MM.1S (cell line): ENCODE measurements at regions not wholly inside any gene's neighbourhood (a gene's known extent, or its start where the extent isn't known, plus 50 kb on each side); places are given as distances from the start of the nearest gene placed in this dataset.

Experiments used
- EZH2 ChIP-seq: fragments of 300-600 bp; sonication (generic); optimal IDR thresholded peaks from 2 replicates; pipeline ENCODE3; 2017; ENCODE audit warnings: low read depth, mild to moderate bottlenecking, antibody characterized with exemption, low read length, mixed read lengths
- EZH2phosphoT487 ChIP-seq: fragments of 300-600 bp; sonication (generic); IDR thresholded peaks from 2 replicates; pipeline ENCODE4 v1.6.1; 2018; ENCODE audit warnings: antibody characterized with exemption, low read length
- TF ChIP-seq, protein P1 (sequence below): fragments of 300-600 bp; sonication (generic); IDR thresholded peaks from 2 replicates; pipeline ENCODE4 v1.5.1; 2016; ENCODE audit warnings: antibody characterized with exemption, low read length, mixed read lengths

DNA sequence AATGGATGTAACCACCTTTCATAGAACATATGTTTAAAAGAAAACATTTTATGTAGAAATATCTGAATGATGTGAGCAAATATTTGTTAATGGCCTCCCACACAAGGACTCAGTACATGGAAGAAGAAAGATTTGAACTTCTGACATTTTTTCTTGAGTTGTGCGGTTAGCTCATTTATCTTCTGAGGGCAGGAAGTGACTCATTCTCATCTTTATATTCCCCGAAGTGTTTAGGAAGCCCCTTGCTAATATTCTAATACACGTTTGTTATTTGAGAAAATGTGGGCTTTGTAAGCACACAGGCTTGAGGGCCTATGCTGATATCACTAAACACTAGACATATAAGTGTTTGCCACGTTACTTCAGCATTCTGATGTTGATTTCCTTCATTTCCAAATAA lies 392.5 kb upstream of the PTBP2 start:
- TF ChIP-seq, protein P1, sequence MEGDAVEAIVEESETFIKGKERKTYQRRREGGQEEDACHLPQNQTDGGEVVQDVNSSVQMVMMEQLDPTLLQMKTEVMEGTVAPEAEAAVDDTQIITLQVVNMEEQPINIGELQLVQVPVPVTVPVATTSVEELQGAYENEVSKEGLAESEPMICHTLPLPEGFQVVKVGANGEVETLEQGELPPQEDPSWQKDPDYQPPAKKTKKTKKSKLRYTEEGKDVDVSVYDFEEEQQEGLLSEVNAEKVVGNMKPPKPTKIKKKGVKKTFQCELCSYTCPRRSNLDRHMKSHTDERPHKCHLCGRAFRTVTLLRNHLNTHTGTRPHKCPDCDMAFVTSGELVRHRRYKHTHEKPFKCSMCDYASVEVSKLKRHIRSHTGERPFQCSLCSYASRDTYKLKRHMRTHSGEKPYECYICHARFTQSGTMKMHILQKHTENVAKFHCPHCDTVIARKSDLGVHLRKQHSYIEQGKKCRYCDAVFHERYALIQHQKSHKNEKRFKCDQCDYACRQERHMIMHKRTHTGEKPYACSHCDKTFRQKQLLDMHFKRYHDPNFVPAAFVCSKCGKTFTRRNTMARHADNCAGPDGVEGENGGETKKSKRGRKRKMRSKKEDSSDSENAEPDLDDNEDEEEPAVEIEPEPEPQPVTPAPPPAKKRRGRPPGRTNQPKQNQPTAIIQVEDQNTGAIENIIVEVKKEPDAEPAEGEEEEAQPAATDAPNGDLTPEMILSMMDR: no peak
- no peak for TF ChIP-seq EZH2
- no peak for TF ChIP-seq EZH2phosphoT487
